SK-N-SH (cell line): ENCODE measurements at regions not wholly inside any gene's neighbourhood (a gene's known extent, or its start where the extent isn't known, plus 50 kb on each side); places are given as distances from the start of the nearest gene placed in this dataset.

Experiments
- CHD2 ChIP-seq: fragments of 150-350 bp; IDR thresholded peaks from 2 replicates; pipeline ENCODE4 v1.6.1; 2018; ENCODE audit warnings: low read length; ENCODE audit not compliant: partially characterized antibody
- ELF1 ChIP-seq: IDR thresholded peaks from 2 replicates; pipeline ENCODE4 v1.4.0; 2012
- EZH2phosphoT487 ChIP-seq: fragments of 200-600 bp; sonication (generic); IDR thresholded peaks from 2 replicates; pipeline ENCODE4 v1.6.1; 2017; ENCODE audit warnings: low read depth, mixed run types, mild to moderate bottlenecking, antibody characterized with exemption, moderate library complexity, borderline replicate concordance
- FOXJ3 ChIP-seq: sonication (generic); formaldehyde crosslinking; IDR thresholded peaks from 2 replicates; pipeline ENCODE4 v1.5.1; 2020; ENCODE audit warnings: mild to moderate bottlenecking, missing genetic modification reagents
- FOXM1 ChIP-seq: IDR thresholded peaks from 2 replicates; pipeline ENCODE4 v1.4.0; 2012; ENCODE audit warnings: low read depth, mild to moderate bottlenecking
- MXI1 ChIP-seq: IDR thresholded peaks from 2 replicates; pipeline ENCODE4 v1.6.1; 2012; ENCODE audit warnings: mild to moderate bottlenecking, low read depth, low read length, improper control_type of control experiment
- NFIC ChIP-seq: IDR thresholded peaks from 2 replicates; pipeline ENCODE4 v1.4.0; 2012; ENCODE audit warnings: borderline replicate concordance
- POLR2AphosphoS5 ChIP-seq: IDR thresholded peaks from 2 replicates; pipeline ENCODE4 v1.6.1; 2012; ENCODE audit warnings: low read depth, low read length
- RCOR1 ChIP-seq: fragments of 150-350 bp; IDR thresholded peaks from 2 replicates; pipeline ENCODE4 v1.6.1; 2017; ENCODE audit warnings: antibody characterized with exemption, low read length
- RFX5 ChIP-seq: IDR thresholded peaks from 2 replicates; pipeline ENCODE4 v1.6.1; 2012; ENCODE audit warnings: mild to moderate bottlenecking, improper control_type of control experiment, low read length
- SIN3A ChIP-seq: IDR thresholded peaks from 2 replicates; pipeline ENCODE4 v1.6.1; 2012; ENCODE audit warnings: low read depth, mild to moderate bottlenecking, low read length, moderate library complexity, borderline replicate concordance
- TF ChIP-seq, protein P1 (sequence below): fragments of 200-600 bp; sonication (generic); IDR thresholded peaks from 2 replicates; pipeline ENCODE4 v1.6.1; 2017; ENCODE audit warnings: antibody characterized with exemption, mild to moderate bottlenecking, moderate library complexity
- TF ChIP-seq, protein P2 (sequence below): IDR thresholded peaks from 2 replicates; pipeline ENCODE4 v1.4.0; 2012; ENCODE audit warnings: low read depth, borderline replicate concordance
- TF ChIP-seq, protein P3 (sequence below): fragments of 150-350 bp; IDR thresholded peaks from 2 replicates; pipeline ENCODE4 v1.6.1; 2017; ENCODE audit warnings: antibody characterized with exemption, low read length, low read depth, borderline replicate concordance

DNA sequence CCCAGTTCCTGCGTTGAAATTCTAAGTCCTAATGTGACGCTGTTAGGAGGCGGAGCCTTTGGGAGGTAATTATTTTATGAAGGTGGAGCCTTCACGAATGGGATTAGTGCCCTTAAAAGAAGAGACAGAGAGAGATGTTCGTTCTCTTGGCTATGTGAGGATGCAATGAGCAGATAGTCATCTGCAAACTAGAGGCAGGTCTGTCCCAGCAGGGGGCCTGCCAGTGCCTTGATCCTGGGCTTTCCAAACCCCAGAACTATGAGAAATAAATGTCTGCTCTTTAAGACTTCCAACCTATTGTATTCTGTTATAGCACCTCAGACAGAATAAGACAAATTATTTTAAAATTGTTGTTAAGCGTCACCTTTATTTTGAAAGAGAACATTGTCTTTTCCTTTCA lies 123.1 kb upstream of the KCNJ6 start:
- TF ChIP-seq, protein P1, sequence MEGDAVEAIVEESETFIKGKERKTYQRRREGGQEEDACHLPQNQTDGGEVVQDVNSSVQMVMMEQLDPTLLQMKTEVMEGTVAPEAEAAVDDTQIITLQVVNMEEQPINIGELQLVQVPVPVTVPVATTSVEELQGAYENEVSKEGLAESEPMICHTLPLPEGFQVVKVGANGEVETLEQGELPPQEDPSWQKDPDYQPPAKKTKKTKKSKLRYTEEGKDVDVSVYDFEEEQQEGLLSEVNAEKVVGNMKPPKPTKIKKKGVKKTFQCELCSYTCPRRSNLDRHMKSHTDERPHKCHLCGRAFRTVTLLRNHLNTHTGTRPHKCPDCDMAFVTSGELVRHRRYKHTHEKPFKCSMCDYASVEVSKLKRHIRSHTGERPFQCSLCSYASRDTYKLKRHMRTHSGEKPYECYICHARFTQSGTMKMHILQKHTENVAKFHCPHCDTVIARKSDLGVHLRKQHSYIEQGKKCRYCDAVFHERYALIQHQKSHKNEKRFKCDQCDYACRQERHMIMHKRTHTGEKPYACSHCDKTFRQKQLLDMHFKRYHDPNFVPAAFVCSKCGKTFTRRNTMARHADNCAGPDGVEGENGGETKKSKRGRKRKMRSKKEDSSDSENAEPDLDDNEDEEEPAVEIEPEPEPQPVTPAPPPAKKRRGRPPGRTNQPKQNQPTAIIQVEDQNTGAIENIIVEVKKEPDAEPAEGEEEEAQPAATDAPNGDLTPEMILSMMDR = no peak; the same call in 1 of the 2 replicates
- no peak for TF ChIP-seq RCOR1
- TF ChIP-seq, protein P2, sequence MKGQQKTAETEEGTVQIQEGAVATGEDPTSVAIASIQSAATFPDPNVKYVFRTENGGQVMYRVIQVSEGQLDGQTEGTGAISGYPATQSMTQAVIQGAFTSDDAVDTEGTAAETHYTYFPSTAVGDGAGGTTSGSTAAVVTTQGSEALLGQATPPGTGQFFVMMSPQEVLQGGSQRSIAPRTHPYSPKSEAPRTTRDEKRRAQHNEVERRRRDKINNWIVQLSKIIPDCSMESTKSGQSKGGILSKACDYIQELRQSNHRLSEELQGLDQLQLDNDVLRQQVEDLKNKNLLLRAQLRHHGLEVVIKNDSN = no peak
- TF ChIP-seq, protein P3, sequence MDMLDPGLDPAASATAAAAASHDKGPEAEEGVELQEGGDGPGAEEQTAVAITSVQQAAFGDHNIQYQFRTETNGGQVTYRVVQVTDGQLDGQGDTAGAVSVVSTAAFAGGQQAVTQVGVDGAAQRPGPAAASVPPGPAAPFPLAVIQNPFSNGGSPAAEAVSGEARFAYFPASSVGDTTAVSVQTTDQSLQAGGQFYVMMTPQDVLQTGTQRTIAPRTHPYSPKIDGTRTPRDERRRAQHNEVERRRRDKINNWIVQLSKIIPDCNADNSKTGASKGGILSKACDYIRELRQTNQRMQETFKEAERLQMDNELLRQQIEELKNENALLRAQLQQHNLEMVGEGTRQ = no peak
- TF ChIP-seq NFIC = no peak
- TF ChIP-seq ELF1 = no peak
- TF ChIP-seq FOXM1 = no peak
- no peak for TF ChIP-seq CHD2
- no peak for TF ChIP-seq SIN3A
- no peak for TF ChIP-seq POLR2AphosphoS5
- no peak for TF ChIP-seq MXI1
- TF ChIP-seq FOXJ3 (CRISPR knock-in tag) = no peak
- TF ChIP-seq RFX5 = no peak
- TF ChIP-seq EZH2phosphoT487 = no peak
